ENCODE measurements at regions not wholly inside any gene's neighbourhood (a gene's known extent, or its start where the extent isn't known, plus 50 kb on each side); places are given as distances from the start of the nearest gene placed in this dataset.

GRCh38 chr3:20914310-20914709 lies 728.3 kb upstream of the SGO1 start:
- WGBS, 2 experiments (ENCODE audit: extremely low coverage in 1 of 2, insufficient coverage in 1 of 2, insufficient read length in 1 of 2, insufficient replicate concordance in 2 of 2, low coverage in 1 of 2, low lambda C conversion rate in 2 of 2, missing lambda C conversion rate in 1 of 2), result 100% methylated on average over 2 of the region's 2 CpGs; no CpG with 5 or more reads in 1 of the 2 experiments
- Histone ChIP-seq H3K23me2 (ENCODE audit: low read depth, low read length) (no peaks in the 10 kb centered on the region), H2BK20ac (ENCODE audit: low read length) (no peak overlapping the region), H3K4ac (replicated peaks; ENCODE audit: insufficient read length, low read depth, low read length) (no peak overlapping the region), H3K56ac (replicated peaks; ENCODE audit: insufficient read length, low read depth, low read length) (no peak overlapping the region), H3K9me3 (ENCODE audit: insufficient read depth in 2 of 2, low read depth in 1 of 2, low read length in 1 of 2) (no peaks in the 10 kb centered on the region), H3K79me1 (ENCODE audit: low read depth, low read length) (no peaks in the 10 kb centered on the region), H4K8ac (ENCODE audit: extremely low read depth, insufficient read depth, low read length) (no peak overlapping the region), H3K4me3 (ENCODE audit: extremely low read depth in 1 of 4, insufficient read depth in 2 of 4, low read depth in 3 of 4, low read length in 4 of 4) (no peak overlapping the region), H3K27ac (ENCODE audit: low read depth, low read length) (no peak overlapping the region), H3K18ac (ENCODE audit: extremely low read depth, low read length) (no peak overlapping the region), H3K9ac (replicated peaks in 1 of 4; ENCODE audit: extremely low read depth in 1 of 4, low read depth in 3 of 4, low read length in 3 of 4) (no peak overlapping the region), H4K91ac (replicated peaks; ENCODE audit: insufficient read length, low read length) (no peak overlapping the region), H2BK5ac (ENCODE audit: low read depth, low read length) (no peak overlapping the region), H3K14ac (ENCODE audit: insufficient read length) (no peak overlapping the region), H3K4me2 (ENCODE audit: insufficient read depth in 1 of 2, low read depth in 2 of 2, low read length in 2 of 2) (no peak overlapping the region), H3K27me3 (replicated peaks in 1 of 4; ENCODE audit: control insufficient read depth in 3 of 4, extremely low read depth in 1 of 4, insufficient read depth in 3 of 4, low read length in 3 of 4) (no peaks in the 10 kb centered on the region), H2BK12ac (ENCODE audit: low read depth, low read length) (no peak overlapping the region), H3K79me2 (ENCODE audit: control insufficient read depth in 1 of 2, insufficient read depth in 2 of 2, low read length in 2 of 2) (no peaks in the 10 kb centered on the region), H3K4me1 (replicated peaks in 1 of 4; ENCODE audit: control insufficient read depth in 3 of 4, insufficient read depth in 4 of 4, low read length in 3 of 4) (0 out of 7 replicates have a peak, but pooled peaks cover 0 to 4% (median 0%) of the 10 kb centered on the region in 4 experiments), H4K5ac (ENCODE audit: insufficient read length, low read depth, low read length) (no peak overlapping the region), H3K36me3 (ENCODE audit: control insufficient read depth in 2 of 4, insufficient read depth in 4 of 4, low read length in 3 of 4) (no peaks in the 10 kb centered on the region), H4K20me1 (replicated peaks in 1 of 2; ENCODE audit: control insufficient read depth in 1 of 2, insufficient read depth in 2 of 2, low read length in 2 of 2) (no peaks in the 10 kb centered on the region), H3K23ac (ENCODE audit: insufficient read length) (no peak overlapping the region), H2AK5ac (ENCODE audit: low read depth, low read length) (no peak overlapping the region), H2BK120ac (replicated peaks; ENCODE audit: low read depth, low read length) (no peak overlapping the region), H2AFZ (ENCODE audit: low read length) (no peak overlapping the region), H2BK15ac (ENCODE audit: low read length) (no peak overlapping the region)
- CTCF ChIA-PET (ENCODE audit: partially characterized antibody), result no interaction called here
- TF ChIP-seq ZNF274 (IDR thresholded peaks at IDR 0.05; ENCODE audit: borderline replicate concordance, extremely low read depth, low read length) (no peak), BRCA1 (IDR thresholded peaks at IDR 0.05; ENCODE audit: low read depth, low read length) (no peak), SIN3A (conservative IDR thresholded peaks at IDR 0.05 in 1 of 2, IDR thresholded peaks at IDR 0.05 in 1 of 2; ENCODE audit: low read depth in 1 of 2, low read length in 2 of 2) (no peak), TAF1 (IDR thresholded peaks at IDR 0.05; ENCODE audit: low read depth, low read length) (no peak)
- POLR2A ChIA-PET (ENCODE audit: partially characterized antibody), result no interaction called here
- FAIRE-seq, result no peak
- no peak for DNase-seq (ENCODE audit: low read depth in 1 of 2, low spot score in 2 of 2)
